VCaP (cell line): ENCODE measurements at regions not wholly inside any gene's neighbourhood (a gene's known extent, or its start where the extent isn't known, plus 50 kb on each side); places are given as distances from the start of the nearest gene placed in this dataset.
A peak's percentile ranks its signal among the peaks of the same experiment; 100 is the strongest.

Source experiments
- H3K27ac ChIP-seq: fragments of 450-650 bp; 2 replicates; pipeline ENCODE4 v1.5.1; 2017
- CTCF ChIP-seq: fragments of 450-650 bp; conservative IDR thresholded peaks from 2 replicates; pipeline ENCODE4 v1.5.1; 2017; ENCODE audit warnings: mild to moderate bottlenecking, moderate library complexity

DNA sequence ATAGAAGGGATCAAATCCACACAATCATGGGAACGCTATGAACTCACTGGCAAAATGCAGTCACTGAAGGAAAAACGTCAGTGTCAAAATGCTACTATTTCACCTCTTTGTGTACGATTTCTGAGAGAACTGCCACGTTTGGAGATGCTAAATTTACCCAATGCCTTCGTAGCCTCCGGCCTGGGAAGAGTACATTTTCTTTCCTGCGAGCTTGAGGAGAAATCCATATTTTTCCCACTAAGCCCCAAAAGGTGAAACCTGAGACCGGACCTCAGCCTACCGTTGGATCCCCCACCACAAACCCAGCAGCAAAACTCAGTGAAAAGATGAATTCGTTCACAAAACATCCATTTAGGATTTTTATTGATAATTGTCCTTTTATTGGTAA is 131.7 kb downstream of the GPX5 start:
- no peak for TF ChIP-seq CTCF
- no peak overlapping the region for H3K27ac ChIP-seq

- TF ChIP-seq CTCF = no peak
- peak overlapping the region; percentile 48; the same call in 1 of the 2 replicates for H3K27ac ChIP-seq
Observed at GRCh38 chr6:28657769-28658465, 132.2 kb downstream of the GPX5 start.

GRCh38 chr6:28658475-28659249 is 133.0 kb downstream of the GPX5 start:
- TF ChIP-seq CTCF = no peak
- peak overlapping the region; percentile 48 for H3K27ac ChIP-seq

DNA sequence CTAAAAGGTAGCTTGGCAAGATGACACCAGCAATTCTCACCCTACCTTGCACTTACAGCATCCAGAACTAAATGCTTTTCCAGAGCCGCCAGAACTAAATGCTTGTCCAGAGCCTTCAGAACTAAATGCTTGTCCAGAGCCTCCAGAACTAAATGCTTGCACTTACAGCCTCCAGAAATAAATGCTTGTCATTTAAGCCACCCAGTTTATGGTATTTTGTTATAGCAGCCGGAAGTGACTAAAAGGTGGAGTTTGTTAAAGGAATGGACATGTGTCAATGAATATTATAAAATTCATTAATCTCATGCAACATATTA is 133.5 kb downstream of the GPX5 start:
- no peak for TF ChIP-seq CTCF
- H3K27ac ChIP-seq = peak overlapping the region; percentile 48

- no peak for TF ChIP-seq CTCF
- peak overlapping the region; percentile 4; the same call in 1 of the 2 replicates for H3K27ac ChIP-seq
Observed at GRCh38 chr6:28661097-28661713, 135.5 kb downstream of the GPX5 start.

GRCh38 chr6:28664870-28665396 is 139.3 kb downstream of the GPX5 start:
- TF ChIP-seq CTCF = no peak
- no peak overlapping the region for H3K27ac ChIP-seq

GRCh38 chr6:28673417-28673786 is 147.7 kb downstream of the GPX5 start:
- H3K27ac ChIP-seq = no peak overlapping the region
- TF ChIP-seq CTCF = no peak
